Subcutaneous abdominal adipose tissue (tissue), 5 donors: ENCODE measurements at regions not wholly inside any gene's neighbourhood (a gene's known extent, or its start where the extent isn't known, plus 50 kb on each side); places are given as distances from the start of the nearest gene placed in this dataset.

Experiments
- H3K27ac ChIP-seq: one replicate; pipeline ENCODE4 v1.7.0; 2013; ENCODE audit warnings: low read depth, mild to moderate bottlenecking, inconsistent platforms, low read length, moderate library complexity
- H3K27me3 ChIP-seq, 5 donors: one replicate each; pipeline ENCODE4 v1.7.0; 2013; ENCODE audit warnings: low read length in 5 of 5, inconsistent platforms in 1 of 5; ENCODE audit not compliant: control insufficient read depth in 5 of 5, insufficient read depth in 4 of 5
- H3K36me3 ChIP-seq, 5 donors: one replicate each; pipeline ENCODE4 v1.7.0; 2013; ENCODE audit warnings: low read length in 5 of 5; ENCODE audit not compliant: control insufficient read depth in 5 of 5, insufficient read depth in 5 of 5
- H3K4me1 ChIP-seq, 5 donors: one replicate each; pipeline ENCODE4 v1.7.0; 2013; ENCODE audit warnings: low read length in 5 of 5, mild to moderate bottlenecking in 3 of 5, moderate library complexity in 1 of 5; ENCODE audit not compliant: control insufficient read depth in 5 of 5, insufficient read depth in 5 of 5
- H3K4me3 ChIP-seq, 5 donors: one replicate each; pipeline ENCODE4 v1.7.0; 2013; ENCODE audit warnings: low read length in 5 of 5, low read depth in 1 of 5
- H3K9ac ChIP-seq, 5 donors: one replicate each; pipeline ENCODE4 v1.7.0; 2013; ENCODE audit warnings: low read length in 5 of 5, mild to moderate bottlenecking in 4 of 5, moderate library complexity in 3 of 5
- H3K9me3 ChIP-seq, 5 donors: one replicate each; pipeline ENCODE4 v1.7.0; 2013; ENCODE audit warnings: low read length in 5 of 5; ENCODE audit not compliant: control insufficient read depth in 5 of 5
- donor health status: healthy.
- donor health status: healthy.
- donor health status: healthy.
- donor health status: healthy.
- donor health status: healthy.

GRCh38 chr6:137793805-137794515 lies 73.1 kb upstream of the TNFAIP3 start:
- Histone ChIP-seq H3K27me3 (no peaks in the 10 kb centered on the region), H3K36me3 (no peaks in the 10 kb centered on the region), H3K4me3 (no peak overlapping the region), H3K4me1 (peaks cover 0 to 22% (median 16%) of the 10 kb centered on the region in 5 donors), H3K9me3 (no peaks in the 10 kb centered on the region), H3K27ac (no peak overlapping the region), H3K9ac (no peak overlapping the region)

GRCh38 chr6:137794516-137795201 lies 72.4 kb upstream of the TNFAIP3 start:
- H3K27ac ChIP-seq = no peak overlapping the region
- H3K27me3 ChIP-seq = no peaks in the 10 kb centered on the region
- no peaks in the 10 kb centered on the region for H3K36me3 ChIP-seq
- no peaks in the 10 kb centered on the region for H3K9me3 ChIP-seq
- H3K4me3 ChIP-seq = no peak overlapping the region
- peaks cover 0 to 22% (median 16%) of the 10 kb centered on the region in 5 donors for H3K4me1 ChIP-seq
- no peak overlapping the region for H3K9ac ChIP-seq

- Histone ChIP-seq H3K4me3 (no peak overlapping the region), H3K4me1 (peaks cover 0 to 15% (median 11%) of the 10 kb centered on the region in 5 donors), H3K9ac (no peak overlapping the region), H3K27ac (no peak overlapping the region), H3K36me3 (no peaks in the 10 kb centered on the region), H3K9me3 (no peaks in the 10 kb centered on the region), H3K27me3 (no peaks in the 10 kb centered on the region)
Observed at GRCh38 chr6:137795501-137795900, 71.6 kb upstream of the TNFAIP3 start.

GRCh38 chr6:137798261-137798660 lies 68.8 kb upstream of the TNFAIP3 start:
- Histone ChIP-seq H3K4me3 (no peak overlapping the region), H3K27me3 (no peaks in the 10 kb centered on the region), H3K36me3 (no peaks in the 10 kb centered on the region), H3K4me1 (no peaks in the 10 kb centered on the region), H3K9ac (no peak overlapping the region), H3K9me3 (no peaks in the 10 kb centered on the region), H3K27ac (no peak overlapping the region)

- H3K27ac ChIP-seq = no peak overlapping the region
- no peak overlapping the region for H3K4me3 ChIP-seq
Observed at GRCh38 chr6:137798846-137799245, 68.2 kb upstream of the TNFAIP3 start.

GRCh38 chr6:137799950-137800568 lies 67.0 kb upstream of the TNFAIP3 start:
- H3K9me3 ChIP-seq = no peaks in the 10 kb centered on the region

More at GRCh38 chr6:137798846-137799245, 68.2 kb upstream of the TNFAIP3 start:
- no peaks in the 10 kb centered on the region for H3K4me1 ChIP-seq
- H3K36me3 ChIP-seq = no peaks in the 10 kb centered on the region
- no peaks in the 10 kb centered on the region for H3K27me3 ChIP-seq
- H3K9ac ChIP-seq = no peak overlapping the region
- no peaks in the 10 kb centered on the region for H3K9me3 ChIP-seq

GRCh38 chr6:137800762-137801161 lies 66.3 kb upstream of the TNFAIP3 start:
- Histone ChIP-seq H3K4me1 (peaks cover 0 to 5% (median 0%) of the 10 kb centered on the region in 5 donors), H3K27me3 (no peaks in the 10 kb centered on the region), H3K27ac (no peak overlapping the region), H3K9me3 (no peaks in the 10 kb centered on the region), H3K4me3 (no peak overlapping the region), H3K36me3 (no peaks in the 10 kb centered on the region), H3K9ac (no peak overlapping the region)

More at GRCh38 chr6:137799950-137800568, 67.0 kb upstream of the TNFAIP3 start:
- Histone ChIP-seq H3K9ac (no peak overlapping the region), H3K36me3 (no peaks in the 10 kb centered on the region), H3K4me1 (no peaks in the 10 kb centered on the region), H3K27ac (no peak overlapping the region), H3K4me3 (no peak overlapping the region), H3K27me3 (no peaks in the 10 kb centered on the region)

- Histone ChIP-seq H3K27me3 (no peaks in the 10 kb centered on the region), H3K27ac (no peak overlapping the region), H3K4me1 (peaks cover 0 to 5% (median 0%) of the 10 kb centered on the region in 5 donors), H3K9ac (no peak overlapping the region), H3K4me3 (no peak overlapping the region), H3K9me3 (no peaks in the 10 kb centered on the region), H3K36me3 (no peaks in the 10 kb centered on the region)
Observed at GRCh38 chr6:137801352-137802114, 65.5 kb upstream of the TNFAIP3 start.

GRCh38 chr6:137802408-137803182 lies 64.5 kb upstream of the TNFAIP3 start:
- H3K4me1 ChIP-seq = peaks cover 0 to 5% (median 0%) of the 10 kb centered on the region in 5 donors
- H3K27ac ChIP-seq = no peak overlapping the region
- no peaks in the 10 kb centered on the region for H3K9me3 ChIP-seq
- no peak overlapping the region for H3K9ac ChIP-seq
- H3K27me3 ChIP-seq = no peaks in the 10 kb centered on the region
- H3K36me3 ChIP-seq = no peaks in the 10 kb centered on the region
- no peak overlapping the region for H3K4me3 ChIP-seq
